ENCODE measurements at regions not wholly inside any gene's neighbourhood (a gene's known extent, or its start where the extent isn't known, plus 50 kb on each side); places are given as distances from the start of the nearest gene placed in this dataset.
A peak's percentile ranks its signal among the peaks of the same experiment; 100 is the strongest.

DNA sequence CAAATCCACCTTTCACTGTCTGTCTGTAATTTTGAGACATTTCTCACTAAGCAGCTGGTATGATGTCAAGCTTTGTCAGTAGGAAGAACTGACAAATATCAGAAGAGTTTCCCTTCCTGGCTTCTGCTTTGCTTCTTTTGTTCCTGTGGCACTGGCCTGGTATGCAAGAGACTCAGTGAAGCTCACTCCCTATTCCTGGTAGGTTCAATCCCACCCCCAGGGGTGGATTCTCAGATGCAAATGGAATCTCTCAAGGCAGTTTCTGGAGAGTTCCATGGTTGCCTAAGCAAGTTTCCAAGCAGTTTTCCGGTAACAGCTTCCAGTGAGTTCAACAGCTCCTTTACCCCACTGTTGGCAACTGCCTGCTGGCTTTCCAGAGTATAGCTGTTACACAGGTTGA is 683.4 kb downstream of the PTPRC start:
- no peaks in the 10 kb centered on the region for H3K36me3 ChIP-seq (replicated peaks; ENCODE audit: low read depth, low read length)
- no peaks in the 10 kb centered on the region for H3K9me3 ChIP-seq (ENCODE audit: insufficient read depth, low read length)
- H3K79me2 ChIP-seq (ENCODE audit: low read length), result no peaks in the 10 kb centered on the region
- H3K9ac ChIP-seq (ENCODE audit: low read length), result no peak overlapping the region
- H4K20me1 ChIP-seq (ENCODE audit: insufficient read depth, low read length), result no peaks in the 10 kb centered on the region
- H3K27me3 ChIP-seq (ENCODE audit: low read depth, low read length), result no peaks in the 10 kb centered on the region
- H3K4me2 ChIP-seq (ENCODE audit: low read length), result no peak overlapping the region
- H3K27ac ChIP-seq (ENCODE audit: low read length), result no peak overlapping the region
- no peak overlapping the region for H3K4me3 ChIP-seq (ENCODE audit: low read length)
- H2AFZ ChIP-seq (ENCODE audit: low read depth, low read length), result no peak overlapping the region
- TF ChIP-seq, protein P1, sequence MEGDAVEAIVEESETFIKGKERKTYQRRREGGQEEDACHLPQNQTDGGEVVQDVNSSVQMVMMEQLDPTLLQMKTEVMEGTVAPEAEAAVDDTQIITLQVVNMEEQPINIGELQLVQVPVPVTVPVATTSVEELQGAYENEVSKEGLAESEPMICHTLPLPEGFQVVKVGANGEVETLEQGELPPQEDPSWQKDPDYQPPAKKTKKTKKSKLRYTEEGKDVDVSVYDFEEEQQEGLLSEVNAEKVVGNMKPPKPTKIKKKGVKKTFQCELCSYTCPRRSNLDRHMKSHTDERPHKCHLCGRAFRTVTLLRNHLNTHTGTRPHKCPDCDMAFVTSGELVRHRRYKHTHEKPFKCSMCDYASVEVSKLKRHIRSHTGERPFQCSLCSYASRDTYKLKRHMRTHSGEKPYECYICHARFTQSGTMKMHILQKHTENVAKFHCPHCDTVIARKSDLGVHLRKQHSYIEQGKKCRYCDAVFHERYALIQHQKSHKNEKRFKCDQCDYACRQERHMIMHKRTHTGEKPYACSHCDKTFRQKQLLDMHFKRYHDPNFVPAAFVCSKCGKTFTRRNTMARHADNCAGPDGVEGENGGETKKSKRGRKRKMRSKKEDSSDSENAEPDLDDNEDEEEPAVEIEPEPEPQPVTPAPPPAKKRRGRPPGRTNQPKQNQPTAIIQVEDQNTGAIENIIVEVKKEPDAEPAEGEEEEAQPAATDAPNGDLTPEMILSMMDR (IDR thresholded peaks at IDR 0.05; ENCODE audit: low read depth, low read length), result no peak
- TF ChIP-seq EZH2phosphoT487 (IDR thresholded peaks at IDR 0.05; ENCODE audit: low read depth), result no peak
- no peaks in the 10 kb centered on the region for H3K4me1 ChIP-seq (ENCODE audit: low read length)

DNA sequence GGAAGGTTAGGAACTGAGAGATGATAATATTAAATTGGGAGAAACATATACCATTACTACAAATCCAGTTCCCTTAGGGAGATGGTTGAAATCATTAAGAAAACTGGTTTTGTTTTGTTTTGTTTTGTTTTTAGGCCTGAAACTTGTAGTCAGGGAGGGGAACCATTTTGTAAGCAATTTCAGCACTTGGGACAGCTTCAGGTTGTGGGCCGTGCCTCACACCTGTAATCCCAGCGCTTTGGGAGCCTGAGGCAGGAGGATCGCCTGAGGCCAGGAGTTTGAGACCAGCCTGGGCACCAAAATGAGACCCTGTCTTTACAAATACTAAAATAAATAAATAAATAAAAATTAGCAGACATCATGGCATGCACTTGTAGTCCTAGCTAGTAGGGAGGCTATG is 694.3 kb upstream of the NR5A2 start:
- H3K9ac ChIP-seq (ENCODE audit: low read length), result no peak overlapping the region

DNA sequence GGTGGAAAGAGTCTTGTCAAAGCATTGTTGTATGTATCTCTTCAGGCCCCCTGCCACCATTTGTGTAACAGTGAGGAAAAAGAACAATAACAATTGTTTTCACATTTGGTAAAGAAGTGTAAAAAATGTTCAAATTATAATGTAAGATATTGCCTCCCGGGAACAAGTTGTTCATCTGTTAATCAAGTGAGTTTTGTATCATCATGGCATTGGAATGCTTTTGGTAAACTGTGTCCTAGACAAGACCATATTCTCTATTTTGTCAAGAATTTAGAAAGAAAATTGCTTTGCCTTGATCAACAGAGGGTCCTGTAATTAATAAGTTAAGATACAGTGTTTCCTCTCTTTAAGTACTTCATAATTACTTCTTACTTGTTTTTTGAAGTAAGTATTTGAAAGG is 692.0 kb upstream of the NR5A2 start:
- Histone ChIP-seq H3K9me3 (ENCODE audit: insufficient read depth, low read length) (no peaks in the 10 kb centered on the region), H3K4me1 (ENCODE audit: low read length) (no peaks in the 10 kb centered on the region), H3K36me3 (replicated peaks; ENCODE audit: low read depth, low read length) (no peaks in the 10 kb centered on the region), H2AFZ (ENCODE audit: low read depth, low read length) (no peak overlapping the region), H3K4me2 (ENCODE audit: low read length) (no peak overlapping the region), H3K27me3 (ENCODE audit: low read depth, low read length) (no peaks in the 10 kb centered on the region), H3K27ac (ENCODE audit: low read length) (no peak overlapping the region), H3K9ac (ENCODE audit: low read length) (no peak overlapping the region), H4K20me1 (ENCODE audit: insufficient read depth, low read length) (no peaks in the 10 kb centered on the region), H3K79me2 (ENCODE audit: low read length) (no peaks in the 10 kb centered on the region), H3K4me3 (ENCODE audit: low read length) (no peak overlapping the region)
- TF ChIP-seq, protein P1 (IDR thresholded peaks at IDR 0.05; ENCODE audit: low read depth, low read length), result no peak
- no peak for TF ChIP-seq EZH2phosphoT487 (IDR thresholded peaks at IDR 0.05; ENCODE audit: low read depth)

More for the DNA sequence above, 694.3 kb upstream of the NR5A2 start:
- Histone ChIP-seq H3K4me3 (ENCODE audit: low read length) (no peak overlapping the region), H3K9me3 (ENCODE audit: insufficient read depth, low read length) (no peaks in the 10 kb centered on the region), H4K20me1 (ENCODE audit: insufficient read depth, low read length) (no peaks in the 10 kb centered on the region), H3K4me1 (ENCODE audit: low read length) (no peaks in the 10 kb centered on the region; the same call in 1 of the 2 replicates), H3K79me2 (ENCODE audit: low read length) (no peaks in the 10 kb centered on the region), H3K36me3 (replicated peaks; ENCODE audit: low read depth, low read length) (no peaks in the 10 kb centered on the region), H3K27ac (ENCODE audit: low read length) (no peak overlapping the region), H3K27me3 (ENCODE audit: low read depth, low read length) (no peaks in the 10 kb centered on the region), H2AFZ (ENCODE audit: low read depth, low read length) (no peak overlapping the region), H3K4me2 (ENCODE audit: low read length) (no peak overlapping the region)
- no peak for TF ChIP-seq EZH2phosphoT487 (IDR thresholded peaks at IDR 0.05; ENCODE audit: low read depth)
- TF ChIP-seq, protein P1 (IDR thresholded peaks at IDR 0.05; ENCODE audit: low read depth, low read length), result no peak

DNA sequence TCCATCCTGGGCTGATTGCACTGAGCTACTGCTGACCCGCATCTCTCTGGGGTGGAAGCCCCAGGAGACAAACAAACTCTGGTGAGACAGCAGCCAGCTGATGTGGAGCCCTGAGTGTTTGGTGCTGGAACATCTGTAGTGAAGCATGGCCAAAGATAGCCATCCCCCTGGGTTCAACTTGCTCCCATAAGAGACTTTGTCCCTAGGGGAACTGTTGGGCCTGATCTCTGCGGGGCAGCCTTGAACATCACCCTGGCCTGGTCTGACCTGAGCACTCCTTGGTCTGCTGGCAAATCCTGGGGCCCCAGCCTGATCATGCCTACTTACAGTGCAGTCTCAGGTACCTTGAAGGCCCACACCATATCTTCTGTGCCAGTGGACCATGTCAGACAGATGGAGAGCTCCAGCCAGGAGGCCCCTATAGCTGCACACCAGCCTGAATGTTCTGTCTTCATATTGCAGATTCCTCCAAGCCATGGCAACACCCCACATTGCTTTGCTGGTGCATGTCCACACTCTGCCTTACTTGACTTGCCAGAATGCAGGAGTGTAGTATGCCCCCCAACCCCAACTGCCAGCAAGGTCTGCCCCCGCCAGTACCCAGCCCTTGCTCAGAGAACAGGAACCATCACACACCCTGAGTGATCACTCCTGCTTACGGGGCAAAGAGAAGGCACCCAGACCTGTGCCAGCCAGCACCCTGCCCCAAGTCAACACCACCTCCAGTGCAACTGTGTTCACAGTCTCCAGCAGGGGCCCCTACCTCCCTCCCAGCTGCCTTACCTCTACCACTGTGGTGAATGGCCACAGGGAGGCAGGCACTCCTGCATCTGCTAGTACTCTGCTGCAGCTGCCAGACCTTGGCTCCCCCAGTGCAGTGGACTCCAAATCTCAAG is 690.5 kb upstream of the NR5A2 start:
- Histone ChIP-seq H3K4me1 (ENCODE audit: low read length) (no peaks in the 10 kb centered on the region), H3K36me3 (replicated peaks; ENCODE audit: low read depth, low read length) (no peaks in the 10 kb centered on the region), H3K27ac (ENCODE audit: low read length) (no peak overlapping the region), H3K79me2 (ENCODE audit: low read length) (no peaks in the 10 kb centered on the region), H2AFZ (ENCODE audit: low read depth, low read length) (no peak overlapping the region), H4K20me1 (ENCODE audit: insufficient read depth, low read length) (no peaks in the 10 kb centered on the region), H3K4me2 (ENCODE audit: low read length) (no peak overlapping the region), H3K4me3 (ENCODE audit: low read length) (no peak overlapping the region), H3K9ac (ENCODE audit: low read length) (no peak overlapping the region), H3K9me3 (ENCODE audit: insufficient read depth, low read length) (no peaks in the 10 kb centered on the region), H3K27me3 (ENCODE audit: low read depth, low read length) (no peaks in the 10 kb centered on the region)
- TF ChIP-seq, protein P1 (IDR thresholded peaks at IDR 0.05; ENCODE audit: low read depth, low read length), result peak; percentile 43
- no peak for TF ChIP-seq EZH2phosphoT487 (IDR thresholded peaks at IDR 0.05; ENCODE audit: low read depth)

Measured in OCI-LY3 (cell line).